Stimulated activated memory B cell treated with anti-CD40 and anti-IgM and Interleukin-4, amounts not matched to agents 10 μg/mL and 1 μg/mL and 100 μg/mL, for 72 hours (primary cell): ENCODE measurements at regions not wholly inside any gene's neighbourhood (a gene's known extent, or its start where the extent isn't known, plus 50 kb on each side); places are given as distances from the start of the nearest gene placed in this dataset.

Experiments used
- ATAC-seq: fragments of 150-1000 bp; cut with Tn5 transposase; 2 replicates; pipeline ENCODE4 v1.10.0; 2021
- H3K27ac Mint-ChIP-seq: one replicate; pipeline ENCODE4 v1.8.0; 2022; ENCODE audit warnings: mild to moderate bottlenecking, mixed read lengths
- H3K27me3 Mint-ChIP-seq: one replicate; pipeline ENCODE4 v1.8.0; 2022; ENCODE audit warnings: mixed read lengths
- H3K36me3 Mint-ChIP-seq: one replicate; pipeline ENCODE4 v1.8.0; 2022; ENCODE audit warnings: mixed read lengths
- H3K4me1 Mint-ChIP-seq: one replicate; pipeline ENCODE4 v1.8.0; 2022; ENCODE audit warnings: mixed read lengths
- H3K4me3 Mint-ChIP-seq: one replicate; pipeline ENCODE4 v1.8.0; 2022; ENCODE audit warnings: mild to moderate bottlenecking, moderate library complexity, mixed read lengths
- H3K9me3 Mint-ChIP-seq: one replicate; pipeline ENCODE4 v1.8.0; 2022; ENCODE audit warnings: mixed read lengths

DNA sequence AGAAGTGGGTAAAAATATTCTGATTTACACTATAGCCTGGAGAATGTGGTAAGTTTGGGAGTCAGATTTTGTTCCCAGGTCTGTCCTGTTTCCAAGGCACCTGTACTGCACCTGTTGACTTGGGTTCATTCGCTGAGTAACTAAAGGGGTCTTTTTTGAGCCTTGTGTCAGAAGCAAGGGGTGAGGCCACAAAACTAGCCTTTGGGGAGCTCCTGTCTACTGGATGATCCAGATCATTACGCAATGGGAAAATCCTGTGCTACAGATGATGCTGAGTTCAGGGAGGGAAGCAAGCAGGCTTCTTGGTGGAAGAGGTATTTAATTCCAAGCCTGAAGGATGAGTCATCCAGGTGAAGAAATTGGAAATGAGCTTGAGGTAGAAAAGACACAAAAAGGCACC is 424.0 kb downstream of the MATN1 start:
- Mint-ChIP-seq H3K36me3 (no peaks in the 10 kb centered on the region), H3K4me1 (no peaks in the 10 kb centered on the region), H3K4me3 (no peak overlapping the region), H3K27ac (no peak overlapping the region), H3K9me3 (peaks cover 3% of the 10 kb centered on the region), H3K27me3 (peaks cover 9% of the 10 kb centered on the region)
- no peak for ATAC-seq

DNA sequence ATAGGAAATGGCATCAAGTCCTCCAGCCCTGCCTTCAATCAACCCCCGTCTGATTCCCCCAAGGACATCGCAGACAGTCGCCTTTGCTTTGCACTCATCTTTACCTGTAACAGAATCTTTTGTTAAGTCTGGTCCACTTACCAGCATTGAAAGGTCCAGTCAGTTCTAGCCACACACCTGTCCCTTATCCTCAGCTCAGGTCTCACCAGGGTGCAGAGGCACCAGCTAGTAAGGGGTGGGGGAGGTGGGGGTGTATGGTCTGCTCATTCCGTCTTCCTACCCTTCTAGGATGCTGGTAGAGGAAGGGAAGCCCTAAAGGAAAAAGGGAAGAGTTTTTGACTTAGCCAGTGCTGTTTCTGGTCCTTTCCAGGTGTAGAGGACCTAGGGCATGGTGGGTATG is 427.7 kb downstream of the MATN1 start:
- Mint-ChIP-seq H3K4me3 (no peak overlapping the region), H3K27ac (no peak overlapping the region), H3K9me3 (peaks cover 3% of the 10 kb centered on the region), H3K4me1 (no peaks in the 10 kb centered on the region), H3K36me3 (no peaks in the 10 kb centered on the region), H3K27me3 (peaks cover 22% of the 10 kb centered on the region)
- no peak for ATAC-seq

DNA sequence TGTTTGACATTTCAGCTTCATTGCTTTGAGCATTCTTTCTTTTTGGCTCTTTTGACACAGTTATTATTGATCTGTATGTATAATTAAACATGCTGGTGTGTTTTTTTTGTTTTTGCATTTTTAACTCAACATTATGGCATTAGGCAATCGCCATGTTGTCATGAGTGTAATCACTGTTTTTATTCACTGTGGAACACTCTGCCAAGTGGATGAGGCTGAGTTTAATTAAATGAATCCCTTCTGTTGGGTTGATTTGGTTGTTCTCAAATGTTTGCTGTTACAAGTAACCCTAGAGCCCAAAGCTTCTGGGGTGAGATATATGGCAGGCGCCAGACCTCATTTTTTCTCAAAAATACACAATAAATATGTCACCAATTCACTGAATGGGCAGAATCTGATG is 428.1 kb downstream of the MATN1 start:
- Mint-ChIP-seq H3K27ac (no peak overlapping the region), H3K27me3 (peaks cover 26% of the 10 kb centered on the region), H3K4me3 (no peak overlapping the region), H3K9me3 (peaks cover 3% of the 10 kb centered on the region), H3K4me1 (no peaks in the 10 kb centered on the region), H3K36me3 (no peaks in the 10 kb centered on the region)
- ATAC-seq: no peak

DNA sequence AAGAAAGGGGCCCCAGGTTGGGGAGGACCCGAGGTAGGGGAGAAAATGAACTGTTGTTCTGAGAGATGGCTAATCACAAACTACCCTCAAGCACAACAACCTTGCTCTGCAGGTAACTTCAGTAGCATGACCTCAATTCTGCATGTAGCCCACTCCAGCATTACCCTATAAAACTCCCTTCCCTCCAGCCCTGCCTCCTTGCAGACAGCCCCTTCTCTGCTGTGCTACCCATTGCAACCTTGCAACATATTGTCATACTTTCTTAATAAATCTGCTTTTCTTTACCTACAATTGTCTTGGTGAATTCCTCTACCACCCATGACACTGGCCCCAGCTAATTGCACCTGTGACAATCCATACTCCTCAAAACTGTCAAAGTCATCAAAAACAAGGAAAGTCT is 428.9 kb downstream of the MATN1 start:
- H3K4me3 Mint-ChIP-seq: no peak overlapping the region
- peaks cover 3% of the 10 kb centered on the region for H3K9me3 Mint-ChIP-seq
- ATAC-seq: no peak
- H3K4me1 Mint-ChIP-seq: no peaks in the 10 kb centered on the region
- peaks cover 30% of the 10 kb centered on the region for H3K27me3 Mint-ChIP-seq
- no peaks in the 10 kb centered on the region for H3K36me3 Mint-ChIP-seq
- no peak overlapping the region for H3K27ac Mint-ChIP-seq

DNA sequence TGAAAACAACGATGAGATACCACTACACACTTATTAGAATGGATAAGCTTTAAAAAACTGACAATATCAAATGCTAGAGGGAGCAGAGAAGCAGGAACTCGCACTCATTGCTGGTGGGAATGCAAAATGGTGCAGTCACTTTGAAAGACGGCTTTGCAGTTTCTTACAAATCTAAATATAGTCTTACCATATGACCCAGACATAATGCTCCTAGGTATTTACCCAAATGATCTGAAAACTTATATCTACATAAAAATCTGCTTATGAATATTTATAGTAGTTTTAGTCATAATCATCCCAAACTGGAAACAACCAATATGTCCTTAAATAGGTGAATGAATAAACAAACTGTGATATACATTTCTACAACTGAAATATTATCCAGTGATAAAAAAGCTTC is 430.9 kb downstream of the MATN1 start:
- ATAC-seq: no peak
- no peaks in the 10 kb centered on the region for H3K9me3 Mint-ChIP-seq
- H3K4me1 Mint-ChIP-seq: no peaks in the 10 kb centered on the region
- no peak overlapping the region for H3K4me3 Mint-ChIP-seq
- H3K27ac Mint-ChIP-seq: no peak overlapping the region
- H3K36me3 Mint-ChIP-seq: no peaks in the 10 kb centered on the region
- H3K27me3 Mint-ChIP-seq: peaks cover 30% of the 10 kb centered on the region

DNA sequence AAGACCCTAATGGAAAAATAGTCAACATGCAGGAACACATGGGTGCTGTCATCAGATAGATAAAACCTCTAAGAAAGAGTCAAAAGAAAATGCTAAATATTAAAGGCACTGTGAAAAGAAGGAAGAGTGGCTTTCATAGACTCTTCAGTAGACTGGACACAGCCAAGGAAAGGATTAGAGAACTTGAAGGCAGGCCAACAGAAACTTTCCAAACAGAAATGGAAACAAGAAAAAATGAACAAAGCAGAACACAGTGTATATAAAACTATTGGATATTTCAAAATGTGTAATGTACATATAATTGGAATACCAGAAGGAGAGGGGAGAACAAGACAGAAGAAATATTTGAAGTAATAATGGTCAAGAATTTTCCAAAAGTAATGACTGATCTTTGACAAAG is 431.9 kb downstream of the MATN1 start:
- Mint-ChIP-seq H3K4me1 (no peaks in the 10 kb centered on the region), H3K27me3 (peaks cover 30% of the 10 kb centered on the region), H3K9me3 (no peaks in the 10 kb centered on the region), H3K4me3 (no peak overlapping the region), H3K27ac (no peak overlapping the region), H3K36me3 (no peaks in the 10 kb centered on the region)
- no peak for ATAC-seq

DNA sequence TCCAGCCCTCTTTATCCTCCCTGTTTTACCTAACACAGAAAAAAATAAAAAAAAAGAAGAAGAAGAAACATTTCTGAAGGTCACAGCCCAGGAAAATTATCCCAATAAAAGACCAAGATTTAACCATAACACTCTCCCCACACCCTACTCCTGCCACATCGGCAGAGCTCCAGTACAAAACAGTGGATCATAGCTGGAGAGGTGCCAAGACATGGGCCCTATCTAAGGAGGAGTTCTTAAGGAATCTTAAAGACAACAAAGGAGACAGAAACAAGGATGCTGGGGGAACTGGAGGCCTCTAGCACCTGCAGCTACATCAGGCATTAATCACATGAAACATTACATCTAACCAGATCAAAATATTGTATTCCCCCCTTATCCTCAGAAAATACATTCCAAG is 432.8 kb downstream of the MATN1 start:
- Mint-ChIP-seq H3K4me1 (no peaks in the 10 kb centered on the region), H3K4me3 (no peak overlapping the region), H3K9me3 (no peaks in the 10 kb centered on the region), H3K36me3 (no peaks in the 10 kb centered on the region), H3K27ac (no peak overlapping the region), H3K27me3 (peaks cover 30% of the 10 kb centered on the region)
- ATAC-seq: no peak

DNA sequence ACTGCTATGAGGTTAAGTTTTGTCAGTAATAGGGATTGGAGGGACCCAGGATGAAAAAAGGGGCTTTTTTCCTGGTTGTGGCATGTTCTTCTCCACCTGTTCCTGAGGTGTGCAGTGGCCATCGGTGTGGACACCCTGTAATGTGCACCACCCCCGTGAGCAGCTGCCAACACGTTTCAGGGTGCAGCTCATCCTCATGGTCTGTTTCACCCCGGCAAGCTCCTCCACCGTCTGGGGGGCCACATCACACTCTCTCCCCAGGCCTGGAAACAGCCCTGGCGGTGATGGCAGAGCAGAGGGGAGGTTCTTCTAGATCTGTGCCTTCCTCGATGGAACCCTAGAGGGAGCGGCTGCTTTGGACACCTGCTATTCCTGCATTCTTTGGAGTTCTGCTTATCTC is 435.4 kb downstream of the MATN1 start:
- peaks cover 23% of the 10 kb centered on the region for H3K27me3 Mint-ChIP-seq
- no peaks in the 10 kb centered on the region for H3K4me1 Mint-ChIP-seq
- ATAC-seq: no peak
- H3K27ac Mint-ChIP-seq: no peak overlapping the region
- H3K9me3 Mint-ChIP-seq: no peaks in the 10 kb centered on the region
- no peak overlapping the region for H3K4me3 Mint-ChIP-seq
- H3K36me3 Mint-ChIP-seq: no peaks in the 10 kb centered on the region

DNA sequence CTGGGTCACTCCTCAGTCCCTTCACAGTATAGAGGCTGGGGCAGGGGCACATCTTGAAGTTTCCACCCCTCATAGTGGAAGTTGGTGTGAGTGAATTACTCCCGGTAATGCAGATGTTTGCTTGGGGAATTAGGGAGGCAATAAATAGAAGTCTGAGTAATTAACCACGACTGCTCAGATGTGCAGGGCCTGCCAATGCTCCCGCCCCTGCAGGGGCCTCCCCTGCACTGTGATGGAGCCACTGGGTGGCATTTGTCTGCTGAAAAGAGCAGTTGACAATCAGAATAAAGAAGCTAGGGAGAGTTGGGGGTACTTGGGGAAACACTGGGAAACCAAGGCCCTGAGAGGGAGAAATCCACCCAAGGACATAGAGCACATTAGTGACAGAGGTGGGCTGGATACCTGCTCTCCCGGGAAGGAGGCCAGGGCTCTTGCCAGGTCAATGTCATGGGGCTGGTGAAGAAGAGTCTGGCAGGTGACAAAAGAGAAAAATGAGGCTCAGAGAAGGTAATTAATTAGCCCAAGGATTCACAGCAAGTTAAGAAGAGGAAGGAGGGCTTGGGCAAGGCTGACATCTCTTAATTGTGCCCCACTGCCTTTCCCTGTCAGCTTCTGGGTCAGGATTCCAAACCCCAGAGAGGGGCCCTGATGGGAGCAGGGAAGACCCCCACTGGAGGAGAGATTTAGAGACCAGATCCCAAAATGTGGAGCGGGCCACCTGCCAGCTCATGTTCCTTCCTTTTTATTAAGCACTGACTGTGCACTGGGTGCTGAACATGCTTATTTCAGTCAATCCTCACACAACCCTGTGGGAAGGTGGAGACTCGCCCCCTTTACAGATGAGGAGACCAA is 436.2 kb downstream of the MATN1 start:
- H3K27ac Mint-ChIP-seq: no peak overlapping the region
- ATAC-seq: no peak
- H3K27me3 Mint-ChIP-seq: peaks cover 21% of the 10 kb centered on the region
- H3K4me3 Mint-ChIP-seq: no peak overlapping the region
- H3K9me3 Mint-ChIP-seq: no peaks in the 10 kb centered on the region
- H3K36me3 Mint-ChIP-seq: no peaks in the 10 kb centered on the region
- H3K4me1 Mint-ChIP-seq: no peaks in the 10 kb centered on the region

DNA sequence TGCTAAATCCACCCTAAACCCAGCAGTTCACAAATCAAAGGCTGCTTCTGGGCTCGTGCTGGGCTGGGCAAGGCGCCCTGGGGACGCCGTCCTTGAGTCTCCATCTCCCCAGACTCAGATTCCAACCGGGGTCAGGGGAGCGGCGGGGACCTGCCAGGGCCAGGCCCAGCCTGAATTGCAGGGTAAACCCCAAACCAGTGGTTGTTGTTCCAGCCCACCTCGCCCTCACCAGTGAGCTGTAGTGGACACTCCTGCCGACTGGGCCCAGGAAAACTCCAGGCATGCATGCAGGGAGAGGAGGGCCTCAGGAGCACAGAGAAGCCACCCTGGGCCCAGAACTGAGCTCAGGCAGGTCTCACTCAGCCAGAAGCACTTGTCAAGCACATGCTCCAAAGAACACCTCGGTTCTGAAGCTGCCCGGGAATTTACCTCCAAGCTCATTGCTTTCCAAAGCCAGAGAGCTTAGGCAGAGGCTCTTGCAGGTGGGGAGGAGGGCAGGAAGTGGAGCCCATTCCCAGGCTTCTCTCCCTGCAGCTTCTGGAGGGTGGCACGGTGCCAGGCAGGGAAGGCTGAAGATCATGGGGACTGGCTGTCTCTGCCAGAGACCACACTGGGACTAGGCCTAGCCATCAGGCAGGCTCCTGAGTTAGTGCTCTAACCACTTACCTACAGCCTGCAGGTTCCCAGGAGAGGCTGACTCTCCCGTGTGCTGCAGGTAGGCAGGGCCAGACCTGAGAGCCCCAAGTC is 437.0 kb downstream of the MATN1 start:
- H3K27ac Mint-ChIP-seq: no peak overlapping the region
- H3K36me3 Mint-ChIP-seq: no peaks in the 10 kb centered on the region
- no peaks in the 10 kb centered on the region for H3K9me3 Mint-ChIP-seq
- no peak for ATAC-seq
- H3K27me3 Mint-ChIP-seq: peaks cover 15% of the 10 kb centered on the region
- H3K4me1 Mint-ChIP-seq: no peaks in the 10 kb centered on the region
- H3K4me3 Mint-ChIP-seq: no peak overlapping the region

DNA sequence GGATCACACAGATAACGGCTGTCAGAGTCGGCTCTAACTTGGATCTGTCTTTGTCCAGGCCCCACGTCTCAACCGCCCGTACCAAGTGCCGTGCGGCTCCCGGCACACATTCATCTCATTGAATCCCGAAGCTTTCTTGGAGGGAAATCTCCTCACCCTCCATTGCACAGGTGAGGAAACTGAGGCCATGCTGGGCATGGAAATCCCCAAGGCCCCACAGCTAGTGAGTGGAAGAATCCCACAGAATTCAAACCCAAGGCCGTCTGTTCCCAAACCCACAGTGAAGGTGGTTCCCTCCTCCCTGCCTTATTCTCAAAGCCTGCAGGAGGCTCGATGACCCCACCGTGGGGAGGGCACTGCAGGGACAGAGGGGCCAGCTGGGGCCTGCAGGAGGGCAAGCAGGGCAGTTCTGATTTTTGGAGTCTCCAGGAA is 437.9 kb downstream of the MATN1 start:
- Mint-ChIP-seq H3K36me3 (no peaks in the 10 kb centered on the region), H3K9me3 (no peaks in the 10 kb centered on the region), H3K27me3 (peaks cover 6% of the 10 kb centered on the region), H3K4me3 (no peak overlapping the region), H3K4me1 (no peaks in the 10 kb centered on the region), H3K27ac (no peak overlapping the region)
- no peak for ATAC-seq

DNA sequence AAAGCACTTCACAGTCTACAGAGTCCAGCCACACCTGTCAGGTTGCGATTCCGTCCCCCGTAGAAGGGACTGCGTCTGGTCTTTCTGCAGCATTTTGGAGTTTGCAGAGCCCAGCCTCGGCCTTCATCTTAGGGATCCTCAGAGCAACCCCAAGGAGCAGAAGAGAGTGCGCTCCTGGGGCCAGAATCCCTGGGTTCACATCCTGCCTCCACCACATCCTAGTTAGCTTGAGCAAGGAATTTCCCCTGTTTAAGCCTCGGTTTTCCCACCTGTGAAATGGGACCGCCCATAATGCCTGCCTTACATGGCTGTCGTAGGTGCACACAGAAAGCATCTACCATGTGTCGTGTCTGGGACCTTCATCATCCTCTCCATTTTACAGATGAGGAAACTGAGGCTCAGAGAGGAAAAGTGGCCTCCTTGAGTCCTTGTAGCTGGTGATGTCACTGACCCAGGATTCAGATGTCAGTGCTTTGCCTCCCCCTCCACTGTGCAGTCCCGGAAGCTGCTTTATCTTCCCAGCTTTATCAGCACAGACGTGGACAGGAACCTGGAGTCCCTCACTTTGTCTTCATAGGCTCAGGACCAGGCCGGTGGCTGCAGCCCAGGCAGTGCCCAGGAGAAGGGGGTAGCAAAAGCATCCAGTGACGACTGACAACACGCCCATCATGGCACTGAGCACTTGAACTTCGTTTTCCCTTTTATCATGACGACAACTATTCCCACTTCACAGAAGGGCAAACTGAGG is 438.5 kb downstream of the MATN1 start:
- H3K27me3 Mint-ChIP-seq: peaks cover 3% of the 10 kb centered on the region
- H3K9me3 Mint-ChIP-seq: no peaks in the 10 kb centered on the region
- H3K36me3 Mint-ChIP-seq: no peaks in the 10 kb centered on the region
- ATAC-seq: no peak
- H3K27ac Mint-ChIP-seq: no peak overlapping the region
- H3K4me1 Mint-ChIP-seq: no peaks in the 10 kb centered on the region
- no peak overlapping the region for H3K4me3 Mint-ChIP-seq

DNA sequence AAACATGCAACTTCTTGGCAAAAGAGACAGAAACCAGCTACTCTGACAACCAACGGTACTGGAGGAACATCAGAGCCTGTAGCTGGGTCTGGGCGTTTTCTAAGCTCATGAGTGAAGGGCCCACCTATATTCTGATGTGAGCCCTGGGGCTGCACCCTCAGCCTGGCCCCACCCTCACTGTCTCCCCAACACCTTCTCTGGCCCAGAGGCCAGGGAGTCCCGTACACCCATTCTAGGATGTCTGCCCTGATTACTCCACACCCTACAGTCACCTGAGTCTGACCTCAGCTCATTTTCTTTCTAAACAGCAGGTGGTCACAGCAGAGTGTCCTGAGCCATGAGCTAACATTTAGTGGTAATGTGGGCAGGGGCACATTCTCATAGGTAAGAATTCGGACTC is 439.2 kb downstream of the MATN1 start:
- no peak overlapping the region for H3K4me3 Mint-ChIP-seq
- ATAC-seq: no peak

DNA sequence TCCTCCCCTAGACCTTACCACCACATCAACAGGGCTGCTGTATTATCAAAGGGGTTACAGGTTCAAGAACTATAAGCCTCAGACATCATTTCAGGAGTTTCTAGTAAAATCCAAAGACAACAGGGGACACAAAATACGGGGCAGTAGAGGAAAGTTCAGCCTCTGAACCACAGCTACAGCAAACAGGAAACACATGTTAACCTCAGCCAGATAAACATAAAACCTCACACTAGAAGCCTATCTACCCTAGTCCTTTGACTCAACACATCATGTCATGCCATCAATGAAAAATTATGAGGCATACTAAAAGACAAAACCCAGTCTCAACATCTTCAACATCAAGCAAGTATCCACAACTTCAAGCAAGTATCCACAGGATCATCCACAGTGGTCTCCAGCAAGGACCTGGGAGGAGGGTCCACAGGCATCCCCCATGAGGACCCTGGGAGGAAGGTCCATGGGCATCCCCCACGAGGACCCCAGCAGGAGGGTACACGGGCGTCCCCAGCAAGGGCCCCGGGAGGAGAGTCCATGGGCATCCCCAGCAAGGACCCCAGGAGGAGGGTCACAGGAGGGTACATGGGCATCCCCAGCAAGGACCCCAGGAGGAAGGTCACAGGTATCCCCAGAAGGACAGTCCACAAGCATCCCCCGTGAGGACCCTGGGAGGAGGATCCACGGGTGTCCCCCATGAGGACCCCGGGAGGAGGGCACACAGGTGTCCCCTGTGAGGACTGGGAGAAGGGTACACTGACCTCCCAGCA is 440.0 kb downstream of the MATN1 start:
- Mint-ChIP-seq H3K9me3 (no peaks in the 10 kb centered on the region), H3K36me3 (no peaks in the 10 kb centered on the region), H3K4me3 (no peak overlapping the region), H3K27ac (no peak overlapping the region), H3K27me3 (peaks cover 8% of the 10 kb centered on the region), H3K4me1 (no peaks in the 10 kb centered on the region)
- peak; percentile 32 for ATAC-seq

More for the DNA sequence above, 439.2 kb downstream of the MATN1 start:
- Mint-ChIP-seq H3K36me3 (no peaks in the 10 kb centered on the region), H3K27me3 (peaks cover 8% of the 10 kb centered on the region), H3K27ac (no peak overlapping the region), H3K4me1 (no peaks in the 10 kb centered on the region), H3K9me3 (no peaks in the 10 kb centered on the region)

DNA sequence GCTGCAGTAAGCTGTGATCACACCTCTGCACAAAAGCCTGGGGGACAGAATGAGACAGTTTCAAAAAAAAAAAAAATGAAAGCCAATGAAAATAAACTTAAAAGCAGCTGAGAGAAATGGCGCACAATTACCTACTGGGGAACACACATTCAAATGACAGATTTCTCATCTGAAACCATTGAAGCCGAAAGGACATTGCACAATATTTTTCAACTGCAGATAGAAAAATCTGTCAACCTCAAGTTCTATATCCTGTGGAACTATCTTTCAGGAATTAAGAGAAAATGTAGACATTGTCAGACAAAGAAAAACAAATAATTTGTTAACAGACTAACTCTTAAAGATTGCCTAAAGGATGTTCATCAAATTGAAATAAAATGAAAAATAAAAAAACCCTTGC is 442.8 kb downstream of the MATN1 start:
- H3K36me3 Mint-ChIP-seq: no peaks in the 10 kb centered on the region
- no peak overlapping the region for H3K27ac Mint-ChIP-seq
- H3K4me3 Mint-ChIP-seq: no peak overlapping the region
- H3K4me1 Mint-ChIP-seq: no peaks in the 10 kb centered on the region
- H3K9me3 Mint-ChIP-seq: no peaks in the 10 kb centered on the region
- ATAC-seq: no peak
- H3K27me3 Mint-ChIP-seq: peaks cover 13% of the 10 kb centered on the region
